ENCODE measurements at regions not wholly inside any gene's neighbourhood (a gene's known extent, or its start where the extent isn't known, plus 50 kb on each side); places are given as distances from the start of the nearest gene placed in this dataset.

GRCh38 chr12:18207266-18207665, 54.1 kb upstream of the PIK3C2G start:
- no peak for DNase-seq (ENCODE audit: low read depth)

- no peak for DNase-seq (ENCODE audit: low read depth)
These were observed 55.1 kb upstream of the PIK3C2G start for GRCh38 chr12:18206198-18206597.

GRCh38 chr12:18204053-18204452, 57.3 kb upstream of the PIK3C2G start:
- DNase-seq (ENCODE audit: low read depth) = no peak

- DNase-seq (ENCODE audit: low read depth) = no peak
These were observed 69.2 kb upstream of the PIK3C2G start for GRCh38 chr12:18192119-18192518.

GRCh38 chr12:18183141-18183540, 78.2 kb upstream of the PIK3C2G start:
- no peak for DNase-seq (ENCODE audit: low read depth)

- peak; percentile 73 for DNase-seq (ENCODE audit: low read depth)
These were observed 81.6 kb upstream of the RERGL start for GRCh38 chr12:18171571-18171970.

- no peak for DNase-seq (ENCODE audit: low read depth)
These were observed 78.0 kb upstream of the RERGL start for GRCh38 chr12:18168016-18168415.

GRCh38 chr12:18165889-18166288, 75.9 kb upstream of the RERGL start:
- no peak for DNase-seq (ENCODE audit: low read depth)

- peak; percentile 36 for DNase-seq (ENCODE audit: low read depth)
These were observed 75.5 kb upstream of the RERGL start for GRCh38 chr12:18165422-18165871.

GRCh38 chr12:18160901-18161300, 70.9 kb upstream of the RERGL start:
- no peak for DNase-seq (ENCODE audit: low read depth)

GRCh38 chr12:18158774-18159557, 69.0 kb upstream of the RERGL start:
- DNase-seq (ENCODE audit: low read depth) = no peak

- no peak for DNase-seq (ENCODE audit: low read depth)
These were observed 63.8 kb upstream of the RERGL start for GRCh38 chr12:18153826-18154225.

GRCh38 chr12:18151036-18151435, 61.0 kb upstream of the RERGL start:
- DNase-seq (ENCODE audit: low read depth) = no peak

- DNase-seq (ENCODE audit: low read depth) = no peak
These were observed 59.0 kb upstream of the RERGL start for GRCh38 chr12:18148961-18149360.

GRCh38 chr12:18146363-18146762, 56.4 kb upstream of the RERGL start:
- DNase-seq (ENCODE audit: low read depth) = no peak

- no peak for DNase-seq (ENCODE audit: low read depth)
These were observed 55.9 kb upstream of the RERGL start for GRCh38 chr12:18145924-18146323.

GRCh38 chr12:18141048-18141982, 51.3 kb upstream of the RERGL start:
- DNase-seq (ENCODE audit: low read depth) = peak; percentile 37

- no peak for DNase-seq (ENCODE audit: low read depth)
These were observed 50.1 kb upstream of the RERGL start for GRCh38 chr12:18139989-18140596.

Measured in non-pigmented ciliary epithelial cell (primary cell).